ENCODE measurements at regions not wholly inside any gene's neighbourhood (a gene's known extent, or its start where the extent isn't known, plus 50 kb on each side); places are given as distances from the start of the nearest gene placed in this dataset.

- FAIRE-seq (no peak), ATAC-seq (no peak), DNase-seq (ENCODE audit: low read depth, low spot score) (no peak)
- H3K27me3 ChIP-seq (replicated peaks in 1 of 2; ENCODE audit: control insufficient read depth in 2 of 2, insufficient read depth in 2 of 2, low read length in 1 of 2) = no peaks in the 10 kb centered on the region
- RAD21 ChIA-PET (ENCODE audit: unreplicated experiment) = no interaction called here
- TF ChIP-seq FOXM1 (IDR thresholded peaks at IDR 0.05; ENCODE audit: low read depth, low read length) (no peak), RB1 (IDR thresholded peaks at IDR 0.05; ENCODE audit: borderline replicate concordance) (no peak), BCL11A (IDR thresholded peaks at IDR 0.05; ENCODE audit: low read depth, low read length) (no peak), CEBPZ (IDR thresholded peaks at IDR 0.05; ENCODE audit: low read depth, low read length) (no peak), SRF (IDR thresholded peaks at IDR 0.05; ENCODE audit: low read depth in 2 of 2, low read length in 2 of 2) (no peak), PAX5 (IDR thresholded peaks at IDR 0.05; ENCODE audit: borderline replicate concordance, low read depth, low read length) (no peak), MEF2B (IDR thresholded peaks at IDR 0.05; ENCODE audit: partially characterized antibody, poor library complexity, severe bottlenecking) (no peak), GABPA (IDR thresholded peaks at IDR 0.05; ENCODE audit: low read depth) (no peak), E2F4 (IDR thresholded peaks at IDR 0.05; ENCODE audit: low read depth, low read length) (no peak), FOS (IDR thresholded peaks at IDR 0.05; ENCODE audit: borderline replicate concordance, extremely low read depth, insufficient read length) (no peak), ATF2 (IDR thresholded peaks at IDR 0.05; ENCODE audit: low read length) (no peak), RAD21 (IDR thresholded peaks at IDR 0.05; ENCODE audit: insufficient read depth, low read depth, low read length) (no peak), RFX5 (IDR thresholded peaks at IDR 0.05; ENCODE audit: low read depth, low read length) (no peak)
- H3K9me3 ChIP-seq (replicated peaks; ENCODE audit: control insufficient read depth, insufficient read depth, low read length) = no peaks in the 10 kb centered on the region
- H3K9ac ChIP-seq (ENCODE audit: control insufficient read depth, insufficient read depth, low read length) = no peak overlapping the region
- H4K20me1 ChIP-seq (ENCODE audit: control insufficient read depth, insufficient read depth) = no peaks in the 10 kb centered on the region
- WGBS (ENCODE audit: insufficient coverage, insufficient replicate concordance, low lambda C conversion rate, missing lambda C conversion rate) = 32% methylated on average over 3 of the region's 3 CpGs
- no peaks in the 10 kb centered on the region for H3K79me2 ChIP-seq (ENCODE audit: control insufficient read depth, insufficient read depth, low read length)
- POLR2A ChIA-PET = no interaction called here
- H3K4me3 ChIP-seq = no peak overlapping the region
- in situ Hi-C loops (cut with MboI) = no loop called here
- CTCF ChIA-PET = no interaction called here
- no peak overlapping the region for H2AFZ ChIP-seq (ENCODE audit: control insufficient read depth, low read depth, low read length)
- no peak overlapping the region for H3K4me2 ChIP-seq (ENCODE audit: control insufficient read depth, insufficient read depth)
- H3K36me3 ChIP-seq (ENCODE audit: control insufficient read depth in 2 of 2, insufficient read depth in 2 of 2, low read length in 1 of 2) = no peaks in the 10 kb centered on the region
- H3K4me1 ChIP-seq (ENCODE audit: control insufficient read depth, insufficient read depth, low read length) = no peaks in the 10 kb centered on the region
- intact Hi-C loops (cut with micrococcal nuclease; ENCODE audit: unreplicated experiment) = no loop called here
- no peak overlapping the region for H3K27ac ChIP-seq (ENCODE audit: control insufficient read depth, insufficient read depth)
- SMC1A ChIA-PET (ENCODE audit: uncharacterized antibody, unreplicated experiment) = no interaction called here
- no TSS peak for BruUV-seq (replicated peaks)
These were observed 1166.4 kb upstream of the CNTN5 start for GRCh38 chr11:97854357-97854756.

Measured in GM12878 (cell line).